ENCODE measurements at regions not wholly inside any gene's neighbourhood (a gene's known extent, or its start where the extent isn't known, plus 50 kb on each side); places are given as distances from the start of the nearest gene placed in this dataset.

GRCh38 chr1:81550753-81551152 is 250.0 kb upstream of the ADGRL2 start:
- TF ChIP-seq CTCF (IDR thresholded peaks at IDR 0.05; ENCODE audit: low read length) = no peak
- TF ChIP-seq EZH2 (optimal IDR thresholded peaks at IDR 0.05; ENCODE audit: low read depth, low read length) = no peak
- TF ChIP-seq EZH2phosphoT487 (IDR thresholded peaks at IDR 0.05; ENCODE audit: low read length) = no peak

All from MM.1S (cell line).